K562 (cell line): ENCODE measurements at regions not wholly inside any gene's neighbourhood (a gene's known extent, or its start where the extent isn't known, plus 50 kb on each side); places are given as distances from the start of the nearest gene placed in this dataset.
"Not testable (repeated sequence)": the region's sequence is repeated elsewhere in the genome, so short reads cannot be mapped to it uniquely, and the experiment has no call there.

ENCODE experiments used
- ATAC-seq: fragments of 200-7000 bp; cut with Tn5 transposase; 3 replicates; pipeline ENCODE4 v1.9.1; 2020; ENCODE audit warnings: moderate library complexity
- BruUV-seq: library from RNA; stranded (reverse); fragments of 400-500 nt; replicated peaks from 2 replicates; lab custom pipeline; 2021; lab: Mats Ljungman, UMichigan
- CTCF ChIA-PET: fragments of 300-600 bp; formaldehyde crosslinking; extraction: SDS; loops from one replicate; lab custom pipeline; 2021; ENCODE audit warnings: low intra/inter-chr PET ratio; lab: Yijun Ruan, JAX
- POLR2A ChIA-PET: fragments of 300-600, 350-650 bp; sonication (Branson Sonifier 250); formaldehyde crosslinking; extraction: SDS; loops from one replicate; lab custom pipeline; 2021; ENCODE audit warnings: antibody characterized with exemption, inconsistent platforms; lab: Yijun Ruan, JAX
- DNase-seq, 4 experiments: peaks; one replicate each; pipeline versions ENCODE4 v3.0.0 to v3.0.0-alpha.2; 2011 to 2018; ENCODE audit warnings: low spot score in 3 of 4, mixed read lengths in 3 of 4; ENCODE audit errors: extremely low read depth in 1 of 4
- FAIRE-seq: peaks from 2 replicates; lab custom pipeline; 2011; peaks lifted over from hg19 to GRCh38; lab: Jason Lieb, UNC
- H2AFZ ChIP-seq: 2 replicates; pipeline ENCODE4 v1.6.0; 2011; ENCODE audit warnings: low read depth, low read length, control low read depth, inconsistent platforms
- H3K27ac ChIP-seq: fragments of 200-600 bp; 3 replicates; pipeline ENCODE4 v1.8.0; 2011; ENCODE audit warnings: low read depth, mild to moderate bottlenecking, control low read depth, inconsistent platforms, low read length, moderate library complexity, mixed read lengths; ENCODE audit errors: extremely low read depth
- H3K27me3 ChIP-seq, 2 experiments: fragments of 300-600 bp in 1 of 2; 2 replicates in 1 of 2; 3 replicates in 1 of 2; pipeline versions ENCODE4 v1.6.0 to v1.8.0; 2011; ENCODE audit warnings: inconsistent platforms in 2 of 2, low read length in 2 of 2, mild to moderate bottlenecking in 1 of 2, mixed read lengths in 1 of 2, moderate library complexity in 1 of 2; ENCODE audit not compliant: control insufficient read depth in 2 of 2, insufficient read depth in 2 of 2
- H3K36me3 ChIP-seq: fragments of 300-600 bp; 3 replicates; pipeline ENCODE4 v1.8.0; 2011; ENCODE audit warnings: mild to moderate bottlenecking, low read length, inconsistent platforms; ENCODE audit not compliant: control insufficient read depth, insufficient read depth
- H3K4me1 ChIP-seq, 2 experiments: fragments of 200-600 bp in 1 of 2; replicated peaks in 1 of 2; 2 replicates in 1 of 2; 3 replicates in 1 of 2; pipeline versions ENCODE4 v1.5.1 to v1.8.0; 2011; ENCODE audit warnings: inconsistent platforms in 2 of 2, low read length in 2 of 2, mild to moderate bottlenecking in 1 of 2, mixed read lengths in 1 of 2, moderate library complexity in 1 of 2; ENCODE audit not compliant: control insufficient read depth in 2 of 2, insufficient read depth in 2 of 2
- H3K4me2 ChIP-seq: 2 replicates; pipeline ENCODE4 v1.6.1; 2011; ENCODE audit warnings: low read length, control low read depth, inconsistent platforms, mixed read lengths; ENCODE audit not compliant: insufficient read depth
- H3K4me3 ChIP-seq: fragments of 200-600 bp; sonication (generic), shearing (Covaris generic); 2 replicates; pipeline ENCODE4 v1.5.1; 2016; ENCODE audit warnings: control low read depth, inconsistent platforms
- H3K79me2 ChIP-seq: fragments of 200-600 bp; 3 replicates; pipeline ENCODE4 v1.8.0; 2011; ENCODE audit warnings: low read length, inconsistent platforms; ENCODE audit not compliant: control insufficient read depth, insufficient read depth
- H3K9ac ChIP-seq, 2 experiments: 2 replicates each; pipeline versions ENCODE4 v1.6.0 to v1.6.1; 2011; ENCODE audit warnings: low read depth in 2 of 2, low read length in 2 of 2, control low read depth in 1 of 2, inconsistent platforms in 1 of 2, mild to moderate bottlenecking in 1 of 2, mixed read lengths in 1 of 2; ENCODE audit not compliant: insufficient read depth in 1 of 2
- H3K9me1 ChIP-seq: one replicate; pipeline ENCODE4 v1.6.0; 2011; ENCODE audit warnings: inconsistent platforms, mild to moderate bottlenecking, low read length, moderate library complexity; ENCODE audit not compliant: control insufficient read depth, insufficient read depth
- H3K9me3 ChIP-seq: replicated peaks from 2 replicates; pipeline ENCODE4 v1.5.1; 2011; ENCODE audit warnings: low read depth, low read length, inconsistent platforms; ENCODE audit not compliant: control insufficient read depth, insufficient read depth
- H4K20me1 ChIP-seq: replicated peaks from 2 replicates; pipeline ENCODE4 v1.6.1; 2011; ENCODE audit warnings: low read length, inconsistent platforms, mixed read lengths; ENCODE audit not compliant: control insufficient read depth, insufficient read depth
- HLTF ChIP-seq: fragments of 450-650 bp; IDR thresholded peaks from 2 replicates; pipeline ENCODE4 v1.6.1; 2016
- HMGXB4 ChIP-seq: sonication (generic); formaldehyde crosslinking; IDR thresholded peaks from 2 replicates; pipeline ENCODE4 v1.8.1; 2023; ENCODE audit warnings: mild to moderate bottlenecking, missing genetic modification reagents
- HNRNPUL1 ChIP-seq: fragments of 200-400 bp; formaldehyde crosslinking; IDR thresholded peaks from 2 replicates; pipeline ENCODE4 v1.6.1; 2017; ENCODE audit warnings: low read length
- NR1H2 ChIP-seq: sonication (generic); formaldehyde crosslinking; IDR thresholded peaks from 2 replicates; pipeline ENCODE4 v1.4.0; 2020; ENCODE audit warnings: mild to moderate bottlenecking, missing genetic modification reagents
- TAF7 ChIP-seq: fragments of 450-650 bp; IDR thresholded peaks from 2 replicates; pipeline ENCODE4 v1.6.1; 2016; ENCODE audit warnings: missing genetic modification characterization, missing compliant biosample characterization
- ZFP30 ChIP-seq: fragments of 250-450 bp; sonication (Bioruptor Pico); IDR thresholded peaks from 2 replicates; pipeline ENCODE4 v1.8.0; 2022; ENCODE audit warnings: moderate library complexity, mild to moderate bottlenecking, inconsistent platforms, borderline replicate concordance
- ZNF12 ChIP-seq: sonication (generic); formaldehyde crosslinking; IDR thresholded peaks from 2 replicates; pipeline ENCODE4 v1.4.0; 2020; ENCODE audit warnings: mild to moderate bottlenecking, missing genetic modification reagents
- ZNF121 ChIP-seq: sonication (generic); formaldehyde crosslinking; conservative IDR thresholded peaks from 2 replicates; pipeline ENCODE4 v1.8.0; 2022; ENCODE audit warnings: missing genetic modification reagents
- ZNF408 ChIP-seq: fragments of 250-450 bp; sonication (Bioruptor Pico); IDR thresholded peaks from 2 replicates; pipeline ENCODE4 v1.4.0; 2020; ENCODE audit warnings: low read depth, mild to moderate bottlenecking, moderate library complexity
- ZNF740 ChIP-seq, 3 experiments: fragments of 200-800 bp in 1 of 3; sonication (Bioruptor generic) in 1 of 3; sonication (generic) in 1 of 3; formaldehyde crosslinking in 1 of 3; IDR thresholded peaks; 2 replicates each; pipeline versions ENCODE4 v1.6.1 to v1.8.0; 2016 to 2022; ENCODE audit warnings: mild to moderate bottlenecking in 2 of 3, missing compliant biosample characterization in 2 of 3, missing genetic modification characterization in 2 of 3, missing genetic modification reagents in 1 of 3
- ZNF79 ChIP-seq: fragments of 250-450 bp; sonication (Bioruptor Pico); IDR thresholded peaks from 2 replicates; pipeline ENCODE4 v1.4.0; 2020; ENCODE audit warnings: low read depth, mild to moderate bottlenecking, moderate library complexity
- WGBS: fragments of 100-300 bp; shearing (Covaris generic); methylation state at CpG from one replicate; pipeline ENCODE4 v1.1.6; 2016; ENCODE audit warnings: low coverage, mixed read lengths; ENCODE audit not compliant: insufficient coverage; ENCODE audit errors: missing lambda C conversion rate; 5-methylcytosine and 5-hydroxymethylcytosine counted together
- in situ Hi-C: fragments of 300-500 bp; cut with MboI; formaldehyde crosslinking; loops from 4 replicates; pipeline ENCODE4 v1.15.0; 2018; ENCODE audit warnings: inconsistent platforms, mixed read lengths
- intact Hi-C: fragments of 100-400 bp; cut with micrococcal nuclease; formaldehyde crosslinking; loops from 2 replicates; pipeline ENCODE4 v1.14.2; 2022

GRCh38 chr9:104316201-104317009 lies 187.7 kb upstream of the OR13F1 start:
- H3K9me3 ChIP-seq, H2AFZ ChIP-seq, DNase-seq, H3K4me2 ChIP-seq, POLR2A ChIA-PET, H3K27me3 ChIP-seq, FAIRE-seq, BruUV-seq, in situ Hi-C loops, H3K4me3 ChIP-seq, H3K79me2 ChIP-seq, H3K9ac ChIP-seq, H3K9me1 ChIP-seq, H3K27ac ChIP-seq, ATAC-seq, CTCF ChIA-PET, intact Hi-C loops, H4K20me1 ChIP-seq, H3K36me3 ChIP-seq, H3K4me1 ChIP-seq: not testable (repeated sequence)
- 8% methylated on average over 34 of the region's 50 CpGs for WGBS

GRCh38 chr9:104319198-104319597 lies 184.9 kb upstream of the OR13F1 start:
- no peaks in the 10 kb centered on the region for H3K36me3 ChIP-seq
- H3K79me2 ChIP-seq = no peaks in the 10 kb centered on the region
- no peak overlapping the region for H3K27ac ChIP-seq
- no peaks in the 10 kb centered on the region for H3K9me1 ChIP-seq
- TF ChIP-seq ZNF121 (no peak), HLTF (no peak), ZFP30 (CRISPR knock-in tag) (no peak), ZNF408 (no peak), ZNF740 (CRISPR knock-in tag; IDR thresholded peaks at IDR 0.05) (no peak), ZNF740 (tag; IDR thresholded peaks at IDR 0.05) (no peak), HMGXB4 (CRISPR knock-in tag) (no peak), ZNF79 (no peak), HNRNPUL1 (no peak), NR1H2 (CRISPR knock-in tag) (no peak), TAF7 (tag) (no peak), ZNF12 (CRISPR knock-in tag) (no peak)
- no peak overlapping the region for H3K4me3 ChIP-seq
- no peak for ATAC-seq
- intact Hi-C loops = no loop called here
- H3K27me3 ChIP-seq = no peaks in the 10 kb centered on the region
- H3K9ac ChIP-seq = no peak overlapping the region
- H4K20me1 ChIP-seq = no peaks in the 10 kb centered on the region
- 0% methylated on average over 2 of the region's 2 CpGs for WGBS
- in situ Hi-C loops = no loop called here
- no peaks in the 10 kb centered on the region for H3K4me1 ChIP-seq
- POLR2A ChIA-PET = no interaction called here
- no TSS peak for BruUV-seq
- no peaks in the 10 kb centered on the region for H3K9me3 ChIP-seq
- CTCF ChIA-PET = no interaction called here
- no peak for FAIRE-seq
- no peak for DNase-seq
- H2AFZ ChIP-seq = no peak overlapping the region
- H3K4me2 ChIP-seq = no peak overlapping the region
